Endothelial cell (in vitro differentiated cells): ENCODE measurements at regions not wholly inside any gene's neighbourhood (a gene's known extent, or its start where the extent isn't known, plus 50 kb on each side); places are given as distances from the start of the nearest gene placed in this dataset.

Source experiments
- DNase-seq: peaks from one replicate; pipeline ENCODE4 v3.0.0; 2021; ENCODE audit warnings: low spot score
- H3K27ac Mint-ChIP-seq: one replicate; pipeline ENCODE4 v1.8.0; 2021; ENCODE audit warnings: mixed read lengths, inconsistent platforms; ENCODE audit not compliant: unreplicated experiment
- H3K27me3 Mint-ChIP-seq: one replicate; pipeline ENCODE4 v1.8.0; 2021; ENCODE audit warnings: mild to moderate bottlenecking, moderate library complexity, mixed read lengths, inconsistent platforms; ENCODE audit not compliant: unreplicated experiment
- H3K36me3 Mint-ChIP-seq: one replicate; pipeline ENCODE4 v1.8.0; 2021; ENCODE audit warnings: mild to moderate bottlenecking, low read depth, mixed read lengths, inconsistent platforms; ENCODE audit not compliant: unreplicated experiment
- H3K4me1 Mint-ChIP-seq: one replicate; pipeline ENCODE4 v1.8.0; 2021; ENCODE audit warnings: mild to moderate bottlenecking, mixed read lengths, inconsistent platforms; ENCODE audit not compliant: unreplicated experiment
- H3K4me3 Mint-ChIP-seq: one replicate; pipeline ENCODE4 v1.8.0; 2021; ENCODE audit warnings: mild to moderate bottlenecking, mixed read lengths, inconsistent platforms; ENCODE audit not compliant: unreplicated experiment
- H3K9me3 Mint-ChIP-seq: one replicate; pipeline ENCODE4 v1.8.0; 2021; ENCODE audit warnings: mixed read lengths, inconsistent platforms; ENCODE audit not compliant: unreplicated experiment
- TF ChIP-seq, protein P1 (sequence below): fragments of 200-600 bp; sonication (generic); IDR thresholded peaks from one replicate; pipeline ENCODE4 v1.5.0; 2021; ENCODE audit warnings: antibody characterized with exemption; ENCODE audit not compliant: unreplicated experiment

DNA sequence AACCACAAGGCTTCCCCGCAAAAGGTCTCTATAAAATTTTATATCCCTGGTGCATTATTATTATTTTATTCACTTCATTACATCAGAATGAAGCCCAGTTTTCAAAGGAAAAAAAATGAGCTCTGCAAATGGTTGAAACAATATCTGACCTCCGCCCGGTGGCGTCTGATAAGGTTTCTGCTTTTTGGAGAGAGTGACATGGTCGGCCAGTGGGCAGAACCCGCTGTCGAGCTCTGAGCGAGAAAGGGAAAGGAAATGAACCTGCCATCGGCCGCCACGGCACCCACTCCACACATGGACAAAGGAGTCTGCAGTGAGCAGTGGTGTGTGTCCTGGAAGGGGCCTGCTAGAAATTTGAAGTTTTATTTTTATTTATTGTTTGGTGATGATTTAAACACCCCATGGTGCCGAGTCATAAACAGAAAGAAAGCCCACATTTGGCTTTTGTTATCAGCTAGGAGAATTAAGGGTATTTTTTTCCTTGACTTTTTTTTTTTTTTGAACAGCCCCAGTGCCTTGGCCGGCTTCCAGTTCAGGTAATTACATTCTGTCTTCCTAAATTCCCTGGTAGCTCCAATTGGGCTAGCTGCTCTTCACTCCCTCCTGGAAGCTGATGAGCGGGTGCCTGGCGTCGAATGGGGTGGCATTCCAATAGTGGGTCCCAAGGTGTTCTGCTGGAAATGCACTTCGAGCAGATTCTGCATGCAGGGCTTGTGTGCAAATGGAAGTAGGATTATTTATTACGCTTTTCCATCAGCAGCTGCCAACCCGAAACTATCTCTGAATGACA lies 149.4 kb upstream of the MKI67 start:
- Mint-ChIP-seq H3K9me3 (no peaks in the 10 kb centered on the region), H3K4me1 (no peaks in the 10 kb centered on the region), H3K36me3 (no peaks in the 10 kb centered on the region), H3K4me3 (no peak overlapping the region), H3K27me3 (no peaks in the 10 kb centered on the region), H3K27ac (no peak overlapping the region)
- TF ChIP-seq, protein P1, sequence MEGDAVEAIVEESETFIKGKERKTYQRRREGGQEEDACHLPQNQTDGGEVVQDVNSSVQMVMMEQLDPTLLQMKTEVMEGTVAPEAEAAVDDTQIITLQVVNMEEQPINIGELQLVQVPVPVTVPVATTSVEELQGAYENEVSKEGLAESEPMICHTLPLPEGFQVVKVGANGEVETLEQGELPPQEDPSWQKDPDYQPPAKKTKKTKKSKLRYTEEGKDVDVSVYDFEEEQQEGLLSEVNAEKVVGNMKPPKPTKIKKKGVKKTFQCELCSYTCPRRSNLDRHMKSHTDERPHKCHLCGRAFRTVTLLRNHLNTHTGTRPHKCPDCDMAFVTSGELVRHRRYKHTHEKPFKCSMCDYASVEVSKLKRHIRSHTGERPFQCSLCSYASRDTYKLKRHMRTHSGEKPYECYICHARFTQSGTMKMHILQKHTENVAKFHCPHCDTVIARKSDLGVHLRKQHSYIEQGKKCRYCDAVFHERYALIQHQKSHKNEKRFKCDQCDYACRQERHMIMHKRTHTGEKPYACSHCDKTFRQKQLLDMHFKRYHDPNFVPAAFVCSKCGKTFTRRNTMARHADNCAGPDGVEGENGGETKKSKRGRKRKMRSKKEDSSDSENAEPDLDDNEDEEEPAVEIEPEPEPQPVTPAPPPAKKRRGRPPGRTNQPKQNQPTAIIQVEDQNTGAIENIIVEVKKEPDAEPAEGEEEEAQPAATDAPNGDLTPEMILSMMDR: no peak
- no peak for DNase-seq

DNA sequence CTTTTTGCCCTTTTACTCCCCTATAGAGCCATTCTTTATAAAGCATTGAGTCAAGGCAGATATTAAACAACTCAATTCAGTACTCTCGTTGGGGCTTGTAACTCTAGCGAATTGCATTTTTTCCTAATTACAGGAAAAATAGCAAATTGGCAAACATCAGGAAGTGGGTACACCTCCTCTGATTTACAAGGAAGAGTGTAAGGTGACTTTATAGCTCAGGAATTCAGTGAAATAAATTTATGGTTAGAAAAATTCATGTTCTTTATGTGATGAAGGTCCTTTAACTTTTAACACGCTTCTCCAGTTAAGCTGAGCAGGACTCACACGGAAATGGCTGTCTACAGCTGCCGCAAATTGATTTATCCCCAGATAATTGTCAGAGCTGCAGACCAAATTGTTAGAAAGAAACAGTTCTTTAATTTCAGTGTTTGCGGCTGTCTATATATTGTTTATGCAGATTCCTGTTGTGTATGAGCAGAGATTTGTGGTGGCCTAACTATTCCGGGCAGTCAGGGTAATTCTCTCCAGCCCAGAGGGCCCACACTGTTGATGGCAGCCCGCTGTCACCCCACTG lies 151.1 kb upstream of the MKI67 start:
- Mint-ChIP-seq H3K27me3 (no peaks in the 10 kb centered on the region), H3K4me1 (no peaks in the 10 kb centered on the region), H3K4me3 (no peak overlapping the region), H3K9me3 (no peaks in the 10 kb centered on the region), H3K36me3 (no peaks in the 10 kb centered on the region), H3K27ac (no peak overlapping the region)
- DNase-seq: no peak
- TF ChIP-seq, protein P1: no peak

DNA sequence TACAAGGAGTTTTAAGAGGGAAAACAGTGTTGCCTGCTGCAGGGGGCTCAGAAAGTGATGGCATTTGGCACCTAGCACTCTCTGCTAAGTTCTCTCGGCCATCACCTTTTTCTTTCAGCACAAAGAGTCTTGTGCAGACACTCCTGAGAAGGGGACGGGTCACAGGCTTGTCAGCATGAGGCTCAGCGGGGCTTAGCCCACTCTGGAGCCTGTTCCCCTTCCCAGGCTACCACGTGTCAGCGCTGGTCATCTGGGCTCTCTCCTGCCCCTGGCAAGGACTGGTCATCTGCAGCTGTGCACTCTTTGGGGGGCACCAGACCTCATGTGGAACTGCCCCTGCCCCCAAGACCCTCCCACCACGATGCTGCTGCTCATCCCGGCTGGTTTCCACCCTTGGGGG lies 152.1 kb upstream of the MKI67 start:
- H3K27ac Mint-ChIP-seq: no peak overlapping the region
- no peaks in the 10 kb centered on the region for H3K4me1 Mint-ChIP-seq
- H3K9me3 Mint-ChIP-seq: no peaks in the 10 kb centered on the region
- no peak for DNase-seq
- no peak overlapping the region for H3K4me3 Mint-ChIP-seq
- no peaks in the 10 kb centered on the region for H3K36me3 Mint-ChIP-seq
- no peaks in the 10 kb centered on the region for H3K27me3 Mint-ChIP-seq
- TF ChIP-seq, protein P1: no peak

DNA sequence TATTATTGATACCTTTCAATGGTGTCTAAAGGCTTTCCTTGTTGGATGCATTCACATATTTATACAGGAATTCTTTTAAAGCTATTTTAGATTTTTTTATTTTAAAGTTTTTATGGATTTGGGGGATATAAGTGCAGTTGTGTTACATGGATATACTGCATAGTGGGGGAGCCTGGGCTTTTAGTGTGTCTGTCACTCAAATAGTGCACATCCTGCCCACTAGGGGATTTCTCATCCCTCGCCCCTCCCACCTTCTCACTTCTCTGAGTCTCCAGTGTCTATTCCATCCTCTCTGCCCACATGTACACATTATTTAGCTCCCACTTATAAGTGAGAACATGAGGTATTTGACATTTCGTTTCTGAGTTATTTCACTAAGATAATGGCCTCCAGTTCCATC lies 154.0 kb upstream of the MKI67 start:
- H3K4me3 Mint-ChIP-seq: no peak overlapping the region
- H3K27me3 Mint-ChIP-seq: peaks cover 6% of the 10 kb centered on the region
- H3K9me3 Mint-ChIP-seq: no peaks in the 10 kb centered on the region
- no peak for DNase-seq
- H3K36me3 Mint-ChIP-seq: no peaks in the 10 kb centered on the region
- TF ChIP-seq, protein P1: no peak
- no peak overlapping the region for H3K27ac Mint-ChIP-seq
- no peaks in the 10 kb centered on the region for H3K4me1 Mint-ChIP-seq

DNA sequence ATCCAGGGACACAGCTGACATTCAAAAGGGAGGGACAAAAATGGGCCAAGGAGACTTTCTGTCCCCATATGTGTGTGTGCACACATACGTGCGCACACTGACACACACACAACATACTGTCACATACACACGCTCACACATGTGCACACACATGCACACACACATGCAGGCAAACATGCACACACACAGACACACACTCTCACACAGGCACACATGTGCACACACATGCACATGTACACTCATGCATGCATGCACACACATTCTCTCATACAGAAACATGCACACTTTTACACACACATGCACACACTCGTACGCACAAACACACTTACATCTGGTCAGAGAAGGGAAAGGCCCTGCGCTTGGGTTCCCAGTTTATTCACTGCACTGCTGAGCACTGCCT lies 155.1 kb upstream of the MKI67 start:
- TF ChIP-seq, protein P1: no peak
- Mint-ChIP-seq H3K9me3 (no peaks in the 10 kb centered on the region), H3K27me3 (peaks cover 10% of the 10 kb centered on the region), H3K4me3 (no peak overlapping the region), H3K36me3 (no peaks in the 10 kb centered on the region), H3K27ac (no peak overlapping the region), H3K4me1 (no peaks in the 10 kb centered on the region)
- no peak for DNase-seq
